Parathyroid adenoma (tissue), 2 donors: ENCODE measurements at regions not wholly inside any gene's neighbourhood (a gene's known extent, or its start where the extent isn't known, plus 50 kb on each side); places are given as distances from the start of the nearest gene placed in this dataset.

Experiments used
- H2AFZ ChIP-seq: fragments of 300-600 bp; sonication (generic); one replicate; pipeline ENCODE4 v1.7.0; 2017; ENCODE audit warnings: antibody characterized with exemption, mild to moderate bottlenecking
- H3K27ac ChIP-seq: fragments of 300-600 bp; sonication (generic); one replicate; pipeline ENCODE4 v1.7.0; 2017
- H3K27me3 ChIP-seq: fragments of 300-600 bp; sonication (generic); one replicate; pipeline ENCODE4 v1.7.0; 2017; ENCODE audit warnings: low read length; ENCODE audit not compliant: control insufficient read depth, insufficient read depth
- H3K36me3 ChIP-seq: fragments of 300-600 bp; sonication (generic); one replicate; pipeline ENCODE4 v1.7.0; 2017; ENCODE audit warnings: low read length; ENCODE audit not compliant: control insufficient read depth, insufficient read depth
- H3K4me1 ChIP-seq: fragments of 300-600 bp; sonication (generic); one replicate; pipeline ENCODE4 v1.7.0; 2017; ENCODE audit warnings: control low read depth
- H3K4me2 ChIP-seq: fragments of 300-600 bp; sonication (generic); one replicate; pipeline ENCODE4 v1.7.0; 2017; ENCODE audit warnings: low read length
- H3K4me3 ChIP-seq: fragments of 300-600 bp; sonication (generic); one replicate; pipeline ENCODE4 v1.7.0; 2017; ENCODE audit warnings: low read depth, low read length
- H3K79me2 ChIP-seq: fragments of 300-600 bp; sonication (generic); one replicate; pipeline ENCODE4 v1.7.0; 2017; ENCODE audit warnings: control low read depth
- H3K9ac ChIP-seq: fragments of 300-600 bp; sonication (generic); one replicate; pipeline ENCODE4 v1.7.0; 2017; ENCODE audit warnings: mild to moderate bottlenecking
- H3K9me3 ChIP-seq: fragments of 300-600 bp; sonication (generic); one replicate; pipeline ENCODE4 v1.7.0; 2017; ENCODE audit warnings: low read length; ENCODE audit not compliant: control insufficient read depth
- CTCF ChIP-seq: fragments of 300-600 bp; sonication (generic); IDR thresholded peaks from one replicate; pipeline ENCODE4 v1.7.0; 2017; ENCODE audit warnings: antibody characterized with exemption, mild to moderate bottlenecking
- donor health status: primary hyperparathyroidism.

- no peak overlapping the region for H2AFZ ChIP-seq
- no peak for TF ChIP-seq CTCF
- H3K9me3 ChIP-seq = no peaks in the 10 kb centered on the region
Measured at GRCh38 chr18:40642692-40643229, 1312.3 kb upstream of the PIK3C3 start.

GRCh38 chr18:40631319-40631718 is 1323.7 kb upstream of the PIK3C3 start:
- no peaks in the 10 kb centered on the region for H3K4me1 ChIP-seq
- H2AFZ ChIP-seq = no peak overlapping the region
- no peak overlapping the region for H3K9ac ChIP-seq
- H3K27ac ChIP-seq = no peak overlapping the region
- H3K36me3 ChIP-seq = no peaks in the 10 kb centered on the region
- H3K9me3 ChIP-seq = no peaks in the 10 kb centered on the region
- no peaks in the 10 kb centered on the region for H3K79me2 ChIP-seq
- TF ChIP-seq CTCF = no peak
- H3K4me2 ChIP-seq = no peak overlapping the region
- no peak overlapping the region for H3K4me3 ChIP-seq
- no peaks in the 10 kb centered on the region for H3K27me3 ChIP-seq

More at GRCh38 chr18:40642692-40643229, 1312.3 kb upstream of the PIK3C3 start:
- no peaks in the 10 kb centered on the region for H3K79me2 ChIP-seq
- no peak overlapping the region for H3K27ac ChIP-seq
- H3K9ac ChIP-seq = no peak overlapping the region
- H3K27me3 ChIP-seq = no peaks in the 10 kb centered on the region
- no peak overlapping the region for H3K4me3 ChIP-seq
- H3K36me3 ChIP-seq = no peaks in the 10 kb centered on the region
- no peak overlapping the region for H3K4me2 ChIP-seq
- no peaks in the 10 kb centered on the region for H3K4me1 ChIP-seq

DNA sequence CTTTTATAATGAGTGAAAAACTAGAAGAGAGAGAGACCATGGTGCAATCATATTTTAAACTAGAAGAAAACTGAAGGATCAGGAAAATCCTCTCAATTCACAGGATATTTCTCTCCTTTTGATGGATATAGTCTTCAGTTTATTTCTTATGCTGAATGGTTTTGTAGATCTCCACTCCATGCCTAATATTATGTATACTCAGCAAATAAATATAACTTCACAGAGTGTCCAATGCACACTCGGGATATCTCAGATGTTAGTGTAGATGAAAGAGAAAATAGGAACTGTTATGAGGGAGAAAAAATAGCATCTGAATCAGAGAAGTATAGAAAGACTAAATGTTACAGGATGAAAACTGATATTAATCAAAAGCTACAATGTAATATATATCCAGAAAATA is 1324.5 kb upstream of the PIK3C3 start:
- H3K9me3 ChIP-seq = no peaks in the 10 kb centered on the region
- H3K36me3 ChIP-seq = no peaks in the 10 kb centered on the region
- no peak overlapping the region for H3K4me2 ChIP-seq
- H3K9ac ChIP-seq = no peak overlapping the region
- no peak overlapping the region for H3K27ac ChIP-seq
- H3K4me1 ChIP-seq = no peaks in the 10 kb centered on the region
- no peak for TF ChIP-seq CTCF
- no peaks in the 10 kb centered on the region for H3K27me3 ChIP-seq
- no peak overlapping the region for H2AFZ ChIP-seq
- no peak overlapping the region for H3K4me3 ChIP-seq
- no peaks in the 10 kb centered on the region for H3K79me2 ChIP-seq

- Histone ChIP-seq H3K9me3 (no peaks in the 10 kb centered on the region), H3K9ac (no peak overlapping the region), H3K27ac (no peak overlapping the region), H3K4me2 (no peak overlapping the region), H3K79me2 (no peaks in the 10 kb centered on the region), H3K4me1 (no peaks in the 10 kb centered on the region), H2AFZ (no peak overlapping the region), H3K4me3 (no peak overlapping the region), H3K36me3 (no peaks in the 10 kb centered on the region), H3K27me3 (no peaks in the 10 kb centered on the region)
- no peak for TF ChIP-seq CTCF
Measured at GRCh38 chr18:40624959-40625358, 1330.1 kb upstream of the PIK3C3 start.

DNA sequence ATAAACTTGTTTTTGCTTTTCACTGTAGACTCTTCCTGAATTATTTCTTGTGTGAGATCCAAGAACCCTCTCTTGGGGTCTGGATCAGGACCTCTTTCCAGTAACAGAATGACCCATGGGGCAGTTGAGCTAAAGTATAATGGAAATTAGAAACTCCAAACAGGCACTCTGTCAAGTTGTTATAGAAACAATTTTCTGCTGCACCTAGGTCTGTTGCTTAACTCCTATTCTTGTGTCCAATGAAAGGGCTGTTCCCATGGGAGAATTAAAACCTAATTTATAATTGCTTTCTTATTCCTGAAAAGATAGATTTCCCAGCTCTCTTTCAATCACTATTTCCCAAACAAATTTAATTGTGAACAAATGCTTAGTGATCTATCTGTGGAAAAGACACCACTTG is 1341.3 kb upstream of the PIK3C3 start:
- TF ChIP-seq CTCF = no peak
- Histone ChIP-seq H3K27ac (no peak overlapping the region), H3K4me1 (no peaks in the 10 kb centered on the region)

More for the DNA sequence above, 1341.3 kb upstream of the PIK3C3 start:
- Histone ChIP-seq H3K9me3 (no peaks in the 10 kb centered on the region), H3K36me3 (no peaks in the 10 kb centered on the region), H3K27me3 (no peaks in the 10 kb centered on the region), H3K9ac (no peak overlapping the region), H3K79me2 (no peaks in the 10 kb centered on the region), H2AFZ (no peak overlapping the region), H3K4me2 (no peak overlapping the region), H3K4me3 (no peak overlapping the region)
